GM23338 (cell line): ENCODE measurements at regions not wholly inside any gene's neighbourhood (a gene's known extent, or its start where the extent isn't known, plus 50 kb on each side); places are given as distances from the start of the nearest gene placed in this dataset.

Source experiments
- ATAC-seq: fragments of 200-7000 bp; cut with Tn5 transposase; 3 replicates; pipeline ENCODE4 v1.9.1; 2020
- DNase-seq: peaks from one replicate; pipeline ENCODE4 v3.0.0-alpha.2; 2015; ENCODE audit warnings: low spot score
- H2AFZ ChIP-seq: fragments of 200-600 bp; sonication (generic); 2 replicates; pipeline ENCODE4 v1.8.0; 2016; ENCODE audit warnings: antibody characterized with exemption, mild to moderate bottlenecking, moderate library complexity
- H3F3A ChIP-seq: fragments of 200-600 bp; sonication (generic); replicated peaks from 2 replicates; pipeline ENCODE4 v1.8.0; 2017; ENCODE audit warnings: antibody characterized with exemption, mixed run types, low read depth
- H3K27ac ChIP-seq: fragments of 200-600 bp; sonication (generic); 2 replicates; pipeline ENCODE4 v1.6.1; 2016; ENCODE audit warnings: low read depth
- H3K27me3 ChIP-seq: fragments of 200-600 bp; sonication (generic); 2 replicates; pipeline ENCODE4 v1.8.0; 2016; ENCODE audit warnings: mild to moderate bottlenecking, mixed run types, moderate library complexity; ENCODE audit not compliant: insufficient read depth
- H3K36me3 ChIP-seq: fragments of 200-600 bp; sonication (generic); 2 replicates; pipeline ENCODE4 v1.8.0; 2016; ENCODE audit warnings: mild to moderate bottlenecking; ENCODE audit not compliant: insufficient read depth
- H3K4me1 ChIP-seq: fragments of 200-600 bp; sonication (generic); 2 replicates; pipeline ENCODE4 v1.8.0; 2016; ENCODE audit warnings: mild to moderate bottlenecking, moderate library complexity; ENCODE audit not compliant: insufficient read depth
- H3K4me2 ChIP-seq: fragments of 200-600 bp; sonication (generic); 2 replicates; pipeline ENCODE4 v1.7.1; 2017; ENCODE audit warnings: mixed run types
- H3K4me3 ChIP-seq: fragments of 200-600 bp; sonication (generic); 2 replicates; pipeline ENCODE4 v1.6.1; 2016; ENCODE audit warnings: mixed run types
- H3K79me2 ChIP-seq: fragments of 200-600 bp; sonication (generic); replicated peaks from 2 replicates; pipeline ENCODE4 v1.8.0; 2017; ENCODE audit warnings: mild to moderate bottlenecking; ENCODE audit not compliant: insufficient read depth
- H3K9me2 ChIP-seq: fragments of 200-600 bp; sonication (generic); 2 replicates; pipeline ENCODE4 v1.8.0; 2017; ENCODE audit not compliant: insufficient read depth
- H4K20me1 ChIP-seq: fragments of 200-600 bp; sonication (generic); replicated peaks from 2 replicates; pipeline ENCODE4 v1.8.0; 2017; ENCODE audit warnings: mild to moderate bottlenecking; ENCODE audit not compliant: insufficient read depth
- H3K27ac Mint-ChIP-seq: 2 replicates; pipeline ENCODE4 v1.8.0; 2020; ENCODE audit warnings: inconsistent platforms, mild to moderate bottlenecking, moderate library complexity, mixed read lengths
- H3K27me3 Mint-ChIP-seq: 3 replicates; pipeline ENCODE4 v1.8.0; 2022; ENCODE audit warnings: low read depth, mild to moderate bottlenecking, moderate library complexity, mixed read lengths, inconsistent platforms; ENCODE audit not compliant: insufficient read depth, poor library complexity
- H3K36me3 Mint-ChIP-seq: 3 replicates; pipeline ENCODE4 v1.8.0; 2021; ENCODE audit warnings: low read depth, mild to moderate bottlenecking, inconsistent platforms, moderate library complexity, mixed read lengths
- H3K4me1 Mint-ChIP-seq: 3 replicates; pipeline ENCODE4 v1.8.0; 2020; ENCODE audit warnings: mild to moderate bottlenecking, inconsistent platforms, mixed read lengths
- H3K4me3 Mint-ChIP-seq: 3 replicates; pipeline ENCODE4 v1.8.0; 2021; ENCODE audit warnings: moderate library complexity, mild to moderate bottlenecking, inconsistent platforms, mixed read lengths
- H3K9me3 Mint-ChIP-seq: 3 replicates; pipeline ENCODE4 v1.8.0; 2020; ENCODE audit warnings: moderate library complexity, mild to moderate bottlenecking, inconsistent platforms, mixed read lengths
- CREB1 ChIP-seq: fragments of 250-450 bp; sonication (Bioruptor Pico); IDR thresholded peaks from 2 replicates; pipeline ENCODE4 v1.5.0; 2020; ENCODE audit warnings: low read depth, mild to moderate bottlenecking, moderate library complexity
- EZH2 ChIP-seq: fragments of 200-600 bp; sonication (generic); IDR thresholded peaks from one replicate; pipeline ENCODE4 v1.8.0; 2017; ENCODE audit warnings: antibody characterized with exemption, mild to moderate bottlenecking, low read depth; ENCODE audit not compliant: unreplicated experiment
- EZH2phosphoT487 ChIP-seq: fragments of 200-600 bp; sonication (generic); IDR thresholded peaks from one replicate; pipeline ENCODE4 v1.8.1; 2018; ENCODE audit warnings: antibody characterized with exemption; ENCODE audit not compliant: unreplicated experiment
- NANOG ChIP-seq: IDR thresholded peaks from 2 replicates; pipeline ENCODE4 v1.6.1; 2016; ENCODE audit warnings: antibody characterized with exemption, borderline replicate concordance
- ZNF114 ChIP-seq: fragments of 250-450 bp; sonication (Bioruptor Pico); IDR thresholded peaks from 2 replicates; pipeline ENCODE4 v1.5.0; 2020; ENCODE audit warnings: mild to moderate bottlenecking, moderate library complexity
- ZNF331 ChIP-seq: fragments of 250-450 bp; sonication (Bioruptor Pico); IDR thresholded peaks from 2 replicates; pipeline ENCODE4 v1.5.0; 2020; ENCODE audit warnings: low read depth, mild to moderate bottlenecking, moderate library complexity
- TF ChIP-seq, protein P1 (sequence below): fragments of 250-450 bp; sonication (Bioruptor Pico); IDR thresholded peaks from 2 replicates; pipeline ENCODE4 v1.5.0; 2020; ENCODE audit warnings: mild to moderate bottlenecking, moderate library complexity
- TF ChIP-seq, protein P2 (sequence below): IDR thresholded peaks from 2 replicates; pipeline ENCODE4 v1.6.1; 2016; ENCODE audit warnings: antibody characterized with exemption

DNA sequence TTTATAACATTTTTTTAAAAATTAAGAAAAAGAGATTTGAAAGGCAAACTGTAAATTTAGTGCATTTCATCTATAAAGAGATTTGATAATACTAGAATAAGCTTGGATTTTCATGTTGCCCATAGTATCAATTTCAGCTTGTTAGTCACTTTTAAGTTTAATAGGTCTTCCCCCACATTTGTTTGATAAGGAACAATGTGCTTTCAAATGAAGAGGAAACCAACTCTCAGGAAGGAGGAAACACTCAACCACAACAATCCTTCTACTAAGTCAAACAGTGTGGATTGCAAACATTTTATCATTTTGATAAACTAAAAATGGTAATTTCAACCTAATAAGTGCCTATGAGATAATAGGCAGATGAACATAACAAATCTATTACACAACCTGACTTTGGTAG lies 397.1 kb upstream of the CDH20 start (continued):
- TF ChIP-seq, protein P1, sequence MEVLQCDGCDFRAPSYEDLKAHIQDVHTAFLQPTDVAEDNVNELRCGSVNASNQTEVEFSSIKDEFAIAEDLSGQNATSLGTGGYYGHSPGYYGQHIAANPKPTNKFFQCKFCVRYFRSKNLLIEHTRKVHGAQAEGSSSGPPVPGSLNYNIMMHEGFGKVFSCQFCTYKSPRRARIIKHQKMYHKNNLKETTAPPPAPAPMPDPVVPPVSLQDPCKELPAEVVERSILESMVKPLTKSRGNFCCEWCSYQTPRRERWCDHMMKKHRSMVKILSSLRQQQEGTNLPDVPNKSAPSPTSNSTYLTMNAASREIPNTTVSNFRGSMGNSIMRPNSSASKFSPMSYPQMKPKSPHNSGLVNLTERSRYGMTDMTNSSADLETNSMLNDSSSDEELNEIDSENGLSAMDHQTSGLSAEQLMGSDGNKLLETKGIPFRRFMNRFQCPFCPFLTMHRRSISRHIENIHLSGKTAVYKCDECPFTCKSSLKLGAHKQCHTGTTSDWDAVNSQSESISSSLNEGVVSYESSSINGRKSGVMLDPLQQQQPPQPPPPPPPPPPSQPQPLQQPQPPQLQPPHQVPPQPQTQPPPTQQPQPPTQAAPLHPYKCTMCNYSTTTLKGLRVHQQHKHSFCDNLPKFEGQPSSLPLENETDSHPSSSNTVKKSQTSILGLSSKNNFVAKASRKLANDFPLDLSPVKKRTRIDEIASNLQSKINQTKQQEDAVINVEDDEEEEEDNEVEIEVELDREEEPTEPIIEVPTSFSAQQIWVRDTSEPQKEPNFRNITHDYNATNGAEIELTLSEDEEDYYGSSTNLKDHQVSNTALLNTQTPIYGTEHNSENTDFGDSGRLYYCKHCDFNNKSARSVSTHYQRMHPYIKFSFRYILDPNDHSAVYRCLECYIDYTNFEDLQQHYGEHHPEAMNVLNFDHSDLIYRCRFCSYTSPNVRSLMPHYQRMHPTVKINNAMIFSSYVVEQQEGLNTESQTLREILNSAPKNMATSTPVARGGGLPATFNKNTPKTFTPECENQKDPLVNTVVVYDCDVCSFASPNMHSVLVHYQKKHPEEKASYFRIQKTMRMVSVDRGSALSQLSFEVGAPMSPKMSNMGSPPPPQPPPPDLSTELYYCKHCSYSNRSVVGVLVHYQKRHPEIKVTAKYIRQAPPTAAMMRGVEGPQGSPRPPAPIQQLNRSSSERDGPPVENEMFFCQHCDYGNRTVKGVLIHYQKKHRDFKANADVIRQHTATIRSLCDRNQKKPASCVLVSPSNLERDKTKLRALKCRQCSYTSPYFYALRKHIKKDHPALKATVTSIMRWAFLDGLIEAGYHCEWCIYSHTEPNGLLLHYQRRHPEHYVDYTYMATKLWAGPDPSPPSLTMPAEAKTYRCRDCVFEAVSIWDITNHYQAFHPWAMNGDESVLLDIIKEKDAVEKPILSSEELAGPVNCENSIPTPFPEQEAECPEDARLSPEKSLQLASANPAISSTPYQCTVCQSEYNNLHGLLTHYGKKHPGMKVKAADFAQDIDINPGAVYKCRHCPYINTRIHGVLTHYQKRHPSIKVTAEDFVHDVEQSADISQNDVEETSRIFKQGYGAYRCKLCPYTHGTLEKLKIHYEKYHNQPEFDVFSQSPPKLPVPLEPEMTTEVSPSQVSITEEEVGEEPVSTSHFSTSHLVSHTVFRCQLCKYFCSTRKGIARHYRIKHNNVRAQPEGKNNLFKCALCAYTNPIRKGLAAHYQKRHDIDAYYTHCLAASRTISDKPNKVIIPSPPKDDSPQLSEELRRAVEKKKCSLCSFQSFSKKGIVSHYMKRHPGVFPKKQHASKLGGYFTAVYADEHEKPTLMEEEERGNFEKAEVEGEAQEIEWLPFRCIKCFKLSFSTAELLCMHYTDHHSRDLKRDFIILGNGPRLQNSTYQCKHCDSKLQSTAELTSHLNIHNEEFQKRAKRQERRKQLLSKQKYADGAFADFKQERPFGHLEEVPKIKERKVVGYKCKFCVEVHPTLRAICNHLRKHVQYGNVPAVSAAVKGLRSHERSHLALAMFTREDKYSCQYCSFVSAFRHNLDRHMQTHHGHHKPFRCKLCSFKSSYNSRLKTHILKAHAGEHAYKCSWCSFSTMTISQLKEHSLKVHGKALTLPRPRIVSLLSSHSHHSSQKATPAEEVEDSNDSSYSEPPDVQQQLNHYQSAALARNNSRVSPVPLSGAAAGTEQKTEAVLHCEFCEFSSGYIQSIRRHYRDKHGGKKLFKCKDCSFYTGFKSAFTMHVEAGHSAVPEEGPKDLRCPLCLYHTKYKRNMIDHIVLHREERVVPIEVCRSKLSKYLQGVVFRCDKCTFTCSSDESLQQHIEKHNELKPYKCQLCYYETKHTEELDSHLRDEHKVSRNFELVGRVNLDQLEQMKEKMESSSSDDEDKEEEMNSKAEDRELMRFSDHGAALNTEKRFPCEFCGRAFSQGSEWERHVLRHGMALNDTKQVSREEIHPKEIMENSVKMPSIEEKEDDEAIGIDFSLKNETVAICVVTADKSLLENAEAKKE (CRISPR knock-in tag) = no peak
- no peak for TF ChIP-seq EZH2phosphoT487

DNA sequence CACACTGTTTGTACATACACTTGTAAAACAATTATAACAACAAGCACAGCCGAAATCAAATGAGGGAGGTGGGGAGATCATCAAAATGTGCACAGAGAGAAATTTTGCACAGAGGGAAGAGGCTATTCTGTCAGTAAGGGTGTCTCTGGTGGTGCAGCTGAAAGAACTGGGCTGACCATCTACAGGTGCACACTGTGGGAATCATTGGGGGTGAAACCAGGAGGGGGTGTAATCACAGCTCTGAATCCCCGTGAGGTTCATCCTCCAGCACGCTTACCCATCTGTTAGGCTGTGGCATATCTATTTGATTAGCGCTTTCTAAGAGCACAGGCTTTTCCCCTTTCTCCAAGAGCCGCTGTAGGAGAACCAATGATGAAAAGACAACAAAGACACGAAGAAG lies 389.9 kb upstream of the CDH20 start:
- no peaks in the 10 kb centered on the region for H3K36me3 ChIP-seq
- no peak overlapping the region for H2AFZ ChIP-seq
- no peak overlapping the region for H3K27ac ChIP-seq
- no peaks in the 10 kb centered on the region for H3K36me3 Mint-ChIP-seq
- H3K4me2 ChIP-seq = no peak overlapping the region
- H3K9me3 Mint-ChIP-seq = no peaks in the 10 kb centered on the region
- H3K4me1 ChIP-seq = no peaks in the 10 kb centered on the region
- no peaks in the 10 kb centered on the region for H3K27me3 Mint-ChIP-seq
- no peaks in the 10 kb centered on the region for H3K79me2 ChIP-seq
- H3F3A ChIP-seq = no peaks in the 10 kb centered on the region
- no peak for DNase-seq
- H3K4me3 Mint-ChIP-seq = no peak overlapping the region
- no peaks in the 10 kb centered on the region for H3K27me3 ChIP-seq
- no peaks in the 10 kb centered on the region for H3K4me1 Mint-ChIP-seq
- H3K9me2 ChIP-seq = no peaks in the 10 kb centered on the region
- H4K20me1 ChIP-seq = no peaks in the 10 kb centered on the region
- H3K27ac Mint-ChIP-seq = no peak overlapping the region
- no peak for ATAC-seq
- H3K4me3 ChIP-seq = no peak overlapping the region
- TF ChIP-seq ZNF331 (CRISPR knock-in tag) (no peak), ZNF114 (CRISPR knock-in tag) (no peak), CREB1 (no peak), EZH2 (no peak), NANOG (no peak)
- TF ChIP-seq, protein P1 (CRISPR knock-in tag) = no peak
- TF ChIP-seq, protein P2, sequence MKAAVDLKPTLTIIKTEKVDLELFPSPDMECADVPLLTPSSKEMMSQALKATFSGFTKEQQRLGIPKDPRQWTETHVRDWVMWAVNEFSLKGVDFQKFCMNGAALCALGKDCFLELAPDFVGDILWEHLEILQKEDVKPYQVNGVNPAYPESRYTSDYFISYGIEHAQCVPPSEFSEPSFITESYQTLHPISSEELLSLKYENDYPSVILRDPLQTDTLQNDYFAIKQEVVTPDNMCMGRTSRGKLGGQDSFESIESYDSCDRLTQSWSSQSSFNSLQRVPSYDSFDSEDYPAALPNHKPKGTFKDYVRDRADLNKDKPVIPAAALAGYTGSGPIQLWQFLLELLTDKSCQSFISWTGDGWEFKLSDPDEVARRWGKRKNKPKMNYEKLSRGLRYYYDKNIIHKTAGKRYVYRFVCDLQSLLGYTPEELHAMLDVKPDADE = no peak
